ENCODE measurements at regions not wholly inside any gene's neighbourhood (a gene's known extent, or its start where the extent isn't known, plus 50 kb on each side); places are given as distances from the start of the nearest gene placed in this dataset.

DNA sequence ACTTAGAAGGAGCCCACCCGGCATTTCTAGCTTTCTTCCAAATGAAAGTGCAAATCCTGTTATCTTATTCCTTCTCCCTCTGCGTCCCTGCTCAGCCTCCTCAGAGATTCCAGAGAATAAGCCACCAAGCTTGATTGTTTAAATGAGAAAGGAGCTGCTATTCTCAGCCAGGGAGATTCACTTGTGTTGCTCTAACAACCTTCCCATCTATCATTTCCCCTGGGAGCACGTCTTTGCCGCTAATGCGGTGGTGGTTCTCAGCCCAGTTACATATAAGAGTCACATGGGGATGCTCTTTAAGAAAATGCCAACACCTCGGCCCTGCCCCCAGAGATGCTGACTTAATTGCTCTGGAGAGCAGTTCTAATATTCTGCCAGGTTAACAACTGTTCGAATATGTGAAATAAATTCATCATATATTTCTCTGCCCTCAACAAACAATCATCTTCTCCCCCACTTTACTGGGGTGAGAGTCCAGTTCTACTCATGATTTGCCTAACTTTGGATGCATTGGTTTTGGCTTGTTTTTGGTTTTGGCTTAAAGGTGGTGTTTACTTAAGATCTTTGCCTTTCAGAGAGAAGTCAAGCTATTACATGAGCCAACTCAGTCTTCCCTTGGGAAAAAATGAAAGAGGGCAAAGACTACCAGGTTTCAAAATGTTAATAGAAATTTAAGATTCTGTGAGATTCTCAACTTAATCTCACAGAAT, 213.9 kb downstream of the SEC16B start:
- Histone ChIP-seq H2AFZ (ENCODE audit: low read length) (no peak overlapping the region), H3K4me3 (replicated peaks in 1 of 4; ENCODE audit: control extremely low read depth in 1 of 4, insufficient read depth in 1 of 4, low read depth in 3 of 4, low read length in 4 of 4) (no peak overlapping the region), H3K27me3 (ENCODE audit: control insufficient read depth, insufficient read depth, low read length) (no peaks in the 10 kb centered on the region), H3K9me3 (ENCODE audit: control insufficient read depth, insufficient read depth, low read depth, low read length) (no peaks in the 10 kb centered on the region), H3K9ac (ENCODE audit: insufficient read depth, low read length) (no peak overlapping the region), H3K27ac (ENCODE audit: insufficient read depth, low read length) (no peak overlapping the region), H4K20me1 (ENCODE audit: control insufficient read depth, extremely low read depth, insufficient read depth, low read length) (no peaks in the 10 kb centered on the region), H3K4me1 (ENCODE audit: control insufficient read depth, extremely low read depth, insufficient read depth, low read length) (no peaks in the 10 kb centered on the region), H3K4me2 (ENCODE audit: extremely low read depth, insufficient read depth, low read length) (no peak overlapping the region), H3K79me2 (ENCODE audit: control insufficient read depth, insufficient read depth, low read length) (no peaks in the 10 kb centered on the region), H3K36me3 (ENCODE audit: control insufficient read depth, insufficient read depth, low read length) (no peaks in the 10 kb centered on the region)
- TF ChIP-seq, protein P1, sequence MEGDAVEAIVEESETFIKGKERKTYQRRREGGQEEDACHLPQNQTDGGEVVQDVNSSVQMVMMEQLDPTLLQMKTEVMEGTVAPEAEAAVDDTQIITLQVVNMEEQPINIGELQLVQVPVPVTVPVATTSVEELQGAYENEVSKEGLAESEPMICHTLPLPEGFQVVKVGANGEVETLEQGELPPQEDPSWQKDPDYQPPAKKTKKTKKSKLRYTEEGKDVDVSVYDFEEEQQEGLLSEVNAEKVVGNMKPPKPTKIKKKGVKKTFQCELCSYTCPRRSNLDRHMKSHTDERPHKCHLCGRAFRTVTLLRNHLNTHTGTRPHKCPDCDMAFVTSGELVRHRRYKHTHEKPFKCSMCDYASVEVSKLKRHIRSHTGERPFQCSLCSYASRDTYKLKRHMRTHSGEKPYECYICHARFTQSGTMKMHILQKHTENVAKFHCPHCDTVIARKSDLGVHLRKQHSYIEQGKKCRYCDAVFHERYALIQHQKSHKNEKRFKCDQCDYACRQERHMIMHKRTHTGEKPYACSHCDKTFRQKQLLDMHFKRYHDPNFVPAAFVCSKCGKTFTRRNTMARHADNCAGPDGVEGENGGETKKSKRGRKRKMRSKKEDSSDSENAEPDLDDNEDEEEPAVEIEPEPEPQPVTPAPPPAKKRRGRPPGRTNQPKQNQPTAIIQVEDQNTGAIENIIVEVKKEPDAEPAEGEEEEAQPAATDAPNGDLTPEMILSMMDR (conservative IDR thresholded peaks at IDR 0.05 in 1 of 2, IDR thresholded peaks at IDR 0.05 in 1 of 2; ENCODE audit: low read depth in 1 of 2, low read length in 2 of 2): no peak
- TF ChIP-seq EZH2 (IDR thresholded peaks at IDR 0.05; ENCODE audit: low read length, missing control alignments): no peak
- DNase-seq (ENCODE audit: low read depth in 2 of 2): no peak

DNA sequence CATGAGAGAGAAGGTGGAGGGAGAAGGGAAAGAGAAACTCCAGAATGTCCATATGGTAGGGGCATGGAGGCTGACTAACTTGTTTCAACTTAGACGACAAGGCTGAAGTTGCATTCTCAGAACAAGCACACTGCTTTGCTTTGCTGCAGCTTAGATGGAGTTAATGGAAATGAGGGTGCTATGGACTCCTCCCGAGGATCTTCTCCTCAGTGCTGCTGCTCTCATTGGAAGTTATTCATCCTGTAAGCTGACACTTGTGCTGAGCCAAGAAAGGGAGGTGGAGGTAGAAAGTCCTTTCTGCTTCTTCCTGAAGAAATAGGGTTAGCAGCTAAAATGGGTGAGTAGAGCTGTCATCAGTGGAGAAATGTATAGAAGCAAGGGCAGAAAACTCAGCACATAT, 215.3 kb downstream of the SEC16B start:
- Histone ChIP-seq H3K36me3 (ENCODE audit: control insufficient read depth, insufficient read depth, low read length) (no peaks in the 10 kb centered on the region), H3K9me3 (ENCODE audit: control insufficient read depth, insufficient read depth, low read depth, low read length) (no peaks in the 10 kb centered on the region), H2AFZ (ENCODE audit: low read length) (no peak overlapping the region), H4K20me1 (ENCODE audit: control insufficient read depth, extremely low read depth, insufficient read depth, low read length) (no peaks in the 10 kb centered on the region), H3K27me3 (ENCODE audit: control insufficient read depth, insufficient read depth, low read length) (no peaks in the 10 kb centered on the region), H3K4me3 (replicated peaks in 1 of 4; ENCODE audit: control extremely low read depth in 1 of 4, insufficient read depth in 1 of 4, low read depth in 3 of 4, low read length in 4 of 4) (no peak overlapping the region), H3K4me1 (ENCODE audit: control insufficient read depth, extremely low read depth, insufficient read depth, low read length) (no peaks in the 10 kb centered on the region), H3K79me2 (ENCODE audit: control insufficient read depth, insufficient read depth, low read length) (no peaks in the 10 kb centered on the region), H3K27ac (ENCODE audit: insufficient read depth, low read length) (no peak overlapping the region), H3K9ac (ENCODE audit: insufficient read depth, low read length) (no peak overlapping the region), H3K4me2 (ENCODE audit: extremely low read depth, insufficient read depth, low read length) (no peak overlapping the region)
- no peak for TF ChIP-seq EZH2 (IDR thresholded peaks at IDR 0.05; ENCODE audit: low read length, missing control alignments)
- TF ChIP-seq, protein P1 (conservative IDR thresholded peaks at IDR 0.05 in 1 of 2, IDR thresholded peaks at IDR 0.05 in 1 of 2; ENCODE audit: low read depth in 1 of 2, low read length in 2 of 2): no peak
- DNase-seq (ENCODE audit: low read depth in 2 of 2): no peak

DNA sequence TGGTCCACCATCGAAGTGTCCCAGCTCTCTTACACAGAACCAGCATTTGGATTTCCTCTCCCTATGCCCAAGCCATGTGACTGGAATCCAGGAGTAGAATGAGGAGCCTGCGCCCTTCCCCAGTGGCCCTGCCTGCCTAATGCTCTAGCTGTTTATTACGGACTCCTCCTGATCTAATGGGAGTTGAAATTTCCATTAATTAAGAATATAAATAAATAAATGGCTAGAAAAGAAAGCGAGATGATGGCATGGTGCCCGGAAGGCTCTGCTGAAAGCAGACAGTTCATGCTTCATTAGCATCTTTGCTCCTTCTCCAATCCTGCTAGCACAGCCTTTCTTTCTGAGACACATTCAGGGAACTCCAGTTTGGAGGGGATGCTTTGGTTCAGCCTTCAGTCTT, 216.2 kb downstream of the SEC16B start:
- Histone ChIP-seq H3K79me2 (ENCODE audit: control insufficient read depth, insufficient read depth, low read length) (no peaks in the 10 kb centered on the region), H2AFZ (ENCODE audit: low read length) (no peak overlapping the region), H3K27ac (ENCODE audit: insufficient read depth, low read length) (no peak overlapping the region), H3K4me1 (ENCODE audit: control insufficient read depth, extremely low read depth, insufficient read depth, low read length) (no peaks in the 10 kb centered on the region), H3K36me3 (ENCODE audit: control insufficient read depth, insufficient read depth, low read length) (no peaks in the 10 kb centered on the region), H3K9me3 (ENCODE audit: control insufficient read depth, insufficient read depth, low read depth, low read length) (no peaks in the 10 kb centered on the region), H3K4me3 (replicated peaks in 1 of 4; ENCODE audit: control extremely low read depth in 1 of 4, insufficient read depth in 1 of 4, low read depth in 3 of 4, low read length in 4 of 4) (no peak overlapping the region), H3K4me2 (ENCODE audit: extremely low read depth, insufficient read depth, low read length) (no peak overlapping the region), H4K20me1 (ENCODE audit: control insufficient read depth, extremely low read depth, insufficient read depth, low read length) (no peaks in the 10 kb centered on the region), H3K27me3 (ENCODE audit: control insufficient read depth, insufficient read depth, low read length) (no peaks in the 10 kb centered on the region), H3K9ac (ENCODE audit: insufficient read depth, low read length) (no peak overlapping the region)
- no peak for DNase-seq (ENCODE audit: low read depth in 2 of 2)
- TF ChIP-seq EZH2 (IDR thresholded peaks at IDR 0.05; ENCODE audit: low read length, missing control alignments): no peak
- TF ChIP-seq, protein P1 (conservative IDR thresholded peaks at IDR 0.05 in 1 of 2, IDR thresholded peaks at IDR 0.05 in 1 of 2; ENCODE audit: low read depth in 1 of 2, low read length in 2 of 2): no peak
